HS-27A (cell line): ENCODE measurements at regions not wholly inside any gene's neighbourhood (a gene's known extent, or its start where the extent isn't known, plus 50 kb on each side); places are given as distances from the start of the nearest gene placed in this dataset.

Experiments used
- DNase-seq: peaks from one replicate; pipeline ENCODE4 v3.0.0-alpha.2; 2012; ENCODE audit warnings: low read depth, missing footprints

GRCh38 chr10:21092683-21093524 is 195.8 kb upstream of the NEBL start:
- DNase-seq: no peak

GRCh38 chr10:21090609-21091082 is 193.5 kb upstream of the NEBL start:
- no peak for DNase-seq

GRCh38 chr10:21087476-21087875 is 190.4 kb upstream of the NEBL start:
- no peak for DNase-seq

- DNase-seq: no peak
Measured at GRCh38 chr10:21084700-21085099, 187.6 kb upstream of the NEBL start.

- DNase-seq: no peak
Measured at GRCh38 chr10:21083861-21084260, 186.8 kb upstream of the NEBL start.

- DNase-seq: no peak
Measured at GRCh38 chr10:21082206-21082605, 185.1 kb upstream of the NEBL start.

- DNase-seq: no peak
Measured at GRCh38 chr10:21080261-21080660, 183.2 kb upstream of the NEBL start.

- DNase-seq: no peak
Measured at GRCh38 chr10:21079330-21079658, 182.2 kb upstream of the NEBL start.

GRCh38 chr10:21078410-21079329 is 181.6 kb upstream of the NEBL start:
- no peak for DNase-seq

- DNase-seq: no peak
Measured at GRCh38 chr10:21077681-21078080, 180.6 kb upstream of the NEBL start.

- no peak for DNase-seq
Measured at GRCh38 chr10:21076381-21076780, 179.3 kb upstream of the NEBL start.

GRCh38 chr10:21075880-21076279 is 178.8 kb upstream of the NEBL start:
- no peak for DNase-seq

GRCh38 chr10:21071001-21071673 is 174.0 kb upstream of the NEBL start:
- no peak for DNase-seq

GRCh38 chr10:21069929-21070700 is 173.0 kb upstream of the NEBL start:
- DNase-seq: no peak

- DNase-seq: no peak
Measured at GRCh38 chr10:21069278-21069677, 172.2 kb upstream of the NEBL start.

GRCh38 chr10:21068026-21068656 is 171.0 kb upstream of the NEBL start:
- DNase-seq: no peak

- DNase-seq: no peak
Measured at GRCh38 chr10:21065621-21066248, 168.6 kb upstream of the NEBL start.

GRCh38 chr10:21061982-21062381 is 164.9 kb upstream of the NEBL start:
- no peak for DNase-seq

GRCh38 chr10:21061184-21061583 is 164.1 kb upstream of the NEBL start:
- DNase-seq: no peak

GRCh38 chr10:21060626-21061025 is 163.5 kb upstream of the NEBL start:
- DNase-seq: no peak

- DNase-seq: no peak
Measured at GRCh38 chr10:21057989-21058388, 160.9 kb upstream of the NEBL start.
